Coronary artery (tissue), 2 donors: ENCODE measurements at regions not wholly inside any gene's neighbourhood (a gene's known extent, or its start where the extent isn't known, plus 50 kb on each side); places are given as distances from the start of the nearest gene placed in this dataset.

Experiments used
- DNase-seq: peaks from one replicate; pipeline ENCODE4 v3.0.0-alpha.2; 2017; ENCODE audit warnings: low spot score
- H3K27ac ChIP-seq, 2 donors: fragments of 200-600 bp; sonication (generic); one replicate each; pipeline ENCODE4 v1.5.1; 2016 to 2019
- H3K4me3 ChIP-seq: fragments of 200-600 bp; sonication (generic); 2 replicates; pipeline ENCODE4 v1.5.1; 2016; ENCODE audit warnings: mild to moderate bottlenecking, moderate library complexity
- CTCF ChIP-seq: fragments of 200-600 bp; sonication (generic); IDR thresholded peaks from one replicate; pipeline ENCODE4 v1.5.1; 2019; ENCODE audit warnings: antibody characterized with exemption

DNA sequence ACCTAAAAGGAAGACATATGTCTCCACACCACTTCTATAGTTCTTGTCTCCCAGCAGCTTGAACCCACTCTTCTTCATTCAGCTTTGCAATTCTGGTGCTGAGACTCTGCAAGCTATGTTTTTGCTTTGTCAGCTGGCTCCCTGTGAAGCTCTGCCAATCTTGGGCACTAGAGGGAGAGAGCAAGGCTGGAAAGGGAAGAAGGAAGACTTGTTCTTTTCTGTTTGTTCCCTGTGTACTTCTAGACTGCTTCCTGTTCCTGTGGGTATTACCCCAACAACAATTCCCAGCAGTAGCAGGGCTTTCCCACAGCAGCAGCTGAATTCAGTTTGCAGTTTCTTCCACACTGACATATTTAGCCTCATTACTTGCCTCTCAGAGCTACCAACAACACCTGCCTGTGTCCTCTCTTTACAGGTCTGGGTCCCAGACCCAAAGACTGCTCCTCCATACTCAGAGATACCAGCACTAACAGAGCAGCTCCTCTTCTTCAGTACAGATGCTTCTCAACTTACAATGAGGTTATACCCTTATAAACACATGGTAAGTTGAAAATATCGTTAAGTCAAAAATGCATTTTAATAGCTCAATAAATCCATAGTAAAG, 275.2 kb upstream of the NEGR1 start:
- Histone ChIP-seq H3K4me3 (no peak overlapping the region), H3K27ac (no peak overlapping the region)
- DNase-seq = no peak
- TF ChIP-seq CTCF = no peak

DNA sequence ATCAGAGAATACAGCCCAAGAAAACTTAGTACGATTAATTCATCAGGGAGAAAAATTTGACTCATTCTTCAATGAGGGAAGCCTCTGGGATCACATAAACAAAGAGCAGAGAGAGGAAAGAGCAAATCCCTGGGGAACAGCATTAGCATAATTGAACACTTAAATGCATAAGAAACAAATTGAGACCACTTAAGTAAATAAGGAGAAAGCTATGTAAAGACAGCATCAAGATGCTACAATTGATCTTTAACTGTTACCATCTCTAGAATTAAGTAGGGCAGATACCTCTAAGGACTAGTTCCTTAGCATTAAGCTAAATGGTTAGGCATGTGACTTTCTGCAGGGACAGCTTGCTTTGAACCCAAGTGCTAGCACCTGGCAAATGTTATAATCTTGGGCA, 265.1 kb upstream of the NEGR1 start:
- DNase-seq = no peak
- no peak for TF ChIP-seq CTCF
- H3K4me3 ChIP-seq = no peak overlapping the region
- no peak overlapping the region for H3K27ac ChIP-seq

DNA sequence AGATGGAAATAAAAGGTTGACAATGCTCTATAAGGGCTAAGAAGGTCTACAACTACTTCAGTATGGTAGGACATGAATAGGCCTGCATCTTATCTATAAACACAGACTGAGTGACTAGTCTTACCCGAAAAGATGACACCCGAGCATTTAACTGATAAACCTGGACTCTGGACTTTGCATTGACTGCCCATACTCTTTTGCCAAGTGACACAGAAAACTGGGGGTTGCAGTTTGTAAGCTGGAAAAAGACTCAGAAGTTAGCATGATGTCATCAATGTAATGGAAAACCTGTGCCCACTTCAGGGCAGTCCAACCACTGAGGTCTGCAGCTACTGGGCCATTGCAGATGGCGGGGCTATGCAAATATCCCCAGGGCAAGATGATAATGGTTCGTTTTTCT, 258.3 kb upstream of the NEGR1 start:
- no peak for TF ChIP-seq CTCF
- H3K4me3 ChIP-seq = no peak overlapping the region
- no peak for DNase-seq
- H3K27ac ChIP-seq = no peak overlapping the region

DNA sequence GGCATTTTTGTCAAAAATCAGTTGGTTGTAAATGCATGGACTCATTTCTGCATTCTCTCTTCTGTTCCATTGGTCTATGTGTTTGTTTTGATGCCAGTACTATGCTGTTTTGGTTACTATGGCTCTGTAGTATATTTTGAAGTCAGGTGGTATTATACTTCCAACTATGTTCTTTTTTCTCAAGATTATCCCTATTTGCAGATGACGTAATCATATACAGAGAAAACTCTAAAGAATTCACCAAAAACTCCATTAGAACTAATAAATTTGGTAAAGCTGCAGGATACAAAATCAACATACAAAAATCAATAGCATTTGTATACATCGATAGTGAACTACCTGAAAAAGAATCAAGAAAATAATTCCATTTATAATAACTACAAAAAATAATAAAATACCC, 253.1 kb upstream of the NEGR1 start:
- no peak for TF ChIP-seq CTCF
- no peak overlapping the region for H3K27ac ChIP-seq
- DNase-seq = no peak
- H3K4me3 ChIP-seq = no peak overlapping the region

DNA sequence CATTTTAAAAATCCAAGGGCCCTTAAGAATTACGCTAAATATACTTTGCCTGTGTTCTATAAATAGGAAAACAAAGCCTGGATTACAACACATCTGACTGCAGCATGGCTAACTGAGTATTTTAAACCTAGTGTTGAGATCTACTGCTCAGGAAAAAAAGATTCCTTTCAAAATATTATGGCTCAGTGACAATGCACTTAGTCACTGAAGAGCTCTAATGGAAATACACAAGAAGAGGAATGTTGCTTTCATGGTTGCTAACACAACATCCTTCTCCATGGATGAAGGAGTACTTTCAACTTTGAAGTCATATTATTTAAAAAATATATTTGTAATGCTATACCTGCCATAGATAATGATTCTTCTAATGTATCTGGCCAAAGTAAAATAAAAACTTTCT, 248.3 kb upstream of the NEGR1 start:
- no peak overlapping the region for H3K27ac ChIP-seq
- H3K4me3 ChIP-seq = no peak overlapping the region
- no peak for DNase-seq
- TF ChIP-seq CTCF = no peak

GRCh38 chr1:72526926-72527325, 244.6 kb upstream of the NEGR1 start:
- no peak for DNase-seq
- no peak for TF ChIP-seq CTCF
- Histone ChIP-seq H3K4me3 (no peak overlapping the region), H3K27ac (no peak overlapping the region)

DNA sequence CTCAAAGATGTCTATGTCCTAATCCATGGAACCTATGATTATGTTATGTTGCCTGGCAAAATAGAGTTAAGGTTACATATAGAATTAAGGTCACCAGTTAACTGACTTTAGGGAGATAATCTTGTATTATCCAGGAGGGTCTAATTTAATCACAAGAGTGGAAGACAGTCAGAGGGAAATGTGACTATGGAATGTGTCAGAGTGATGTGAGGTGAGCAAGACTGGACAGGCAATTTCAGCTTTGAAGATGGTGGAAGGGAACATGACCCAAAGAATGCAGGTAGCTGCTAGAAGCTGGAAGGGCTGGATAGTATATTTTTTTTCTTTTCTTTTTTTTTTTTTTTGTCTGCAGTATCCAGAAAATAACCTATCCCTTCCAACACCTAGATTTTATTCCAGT, 241.7 kb upstream of the NEGR1 start:
- no peak for TF ChIP-seq CTCF
- no peak for DNase-seq

More for the DNA sequence above, 241.7 kb upstream of the NEGR1 start:
- Histone ChIP-seq H3K4me3 (no peak overlapping the region), H3K27ac (no peak overlapping the region)
